ENCODE measurements at regions not wholly inside any gene's neighbourhood (a gene's known extent, or its start where the extent isn't known, plus 50 kb on each side); places are given as distances from the start of the nearest gene placed in this dataset.

DNA sequence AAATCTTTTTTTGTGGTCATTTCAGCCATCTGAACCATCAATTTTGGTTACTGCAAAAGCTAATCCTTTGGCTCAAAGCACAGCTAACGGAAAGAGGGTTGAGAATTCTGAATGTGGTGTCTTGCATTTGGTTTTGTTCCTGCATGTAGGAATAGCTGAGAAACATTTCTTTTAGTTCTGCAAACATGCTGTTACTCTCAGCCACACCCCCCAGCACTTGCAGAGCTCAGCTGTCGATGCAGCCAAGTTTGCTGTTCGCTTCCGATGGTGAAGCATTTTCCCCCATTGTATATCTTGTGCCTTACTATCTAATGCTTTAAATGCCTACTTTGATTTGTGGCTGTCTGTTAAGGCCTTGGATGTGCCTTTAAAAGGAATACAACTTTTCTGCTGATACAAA lies 294.9 kb upstream of the FANCL start:
- TF ChIP-seq, protein P1, sequence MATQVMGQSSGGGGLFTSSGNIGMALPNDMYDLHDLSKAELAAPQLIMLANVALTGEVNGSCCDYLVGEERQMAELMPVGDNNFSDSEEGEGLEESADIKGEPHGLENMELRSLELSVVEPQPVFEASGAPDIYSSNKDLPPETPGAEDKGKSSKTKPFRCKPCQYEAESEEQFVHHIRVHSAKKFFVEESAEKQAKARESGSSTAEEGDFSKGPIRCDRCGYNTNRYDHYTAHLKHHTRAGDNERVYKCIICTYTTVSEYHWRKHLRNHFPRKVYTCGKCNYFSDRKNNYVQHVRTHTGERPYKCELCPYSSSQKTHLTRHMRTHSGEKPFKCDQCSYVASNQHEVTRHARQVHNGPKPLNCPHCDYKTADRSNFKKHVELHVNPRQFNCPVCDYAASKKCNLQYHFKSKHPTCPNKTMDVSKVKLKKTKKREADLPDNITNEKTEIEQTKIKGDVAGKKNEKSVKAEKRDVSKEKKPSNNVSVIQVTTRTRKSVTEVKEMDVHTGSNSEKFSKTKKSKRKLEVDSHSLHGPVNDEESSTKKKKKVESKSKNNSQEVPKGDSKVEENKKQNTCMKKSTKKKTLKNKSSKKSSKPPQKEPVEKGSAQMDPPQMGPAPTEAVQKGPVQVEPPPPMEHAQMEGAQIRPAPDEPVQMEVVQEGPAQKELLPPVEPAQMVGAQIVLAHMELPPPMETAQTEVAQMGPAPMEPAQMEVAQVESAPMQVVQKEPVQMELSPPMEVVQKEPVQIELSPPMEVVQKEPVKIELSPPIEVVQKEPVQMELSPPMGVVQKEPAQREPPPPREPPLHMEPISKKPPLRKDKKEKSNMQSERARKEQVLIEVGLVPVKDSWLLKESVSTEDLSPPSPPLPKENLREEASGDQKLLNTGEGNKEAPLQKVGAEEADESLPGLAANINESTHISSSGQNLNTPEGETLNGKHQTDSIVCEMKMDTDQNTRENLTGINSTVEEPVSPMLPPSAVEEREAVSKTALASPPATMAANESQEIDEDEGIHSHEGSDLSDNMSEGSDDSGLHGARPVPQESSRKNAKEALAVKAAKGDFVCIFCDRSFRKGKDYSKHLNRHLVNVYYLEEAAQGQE (IDR thresholded peaks at IDR 0.05), result no peak
- TF ChIP-seq HDAC2 (IDR thresholded peaks at IDR 0.05), result no peak
- TF ChIP-seq POLR2A (IDR thresholded peaks at IDR 0.05; ENCODE audit: low read length), result no peak
- TF ChIP-seq, protein P2, sequence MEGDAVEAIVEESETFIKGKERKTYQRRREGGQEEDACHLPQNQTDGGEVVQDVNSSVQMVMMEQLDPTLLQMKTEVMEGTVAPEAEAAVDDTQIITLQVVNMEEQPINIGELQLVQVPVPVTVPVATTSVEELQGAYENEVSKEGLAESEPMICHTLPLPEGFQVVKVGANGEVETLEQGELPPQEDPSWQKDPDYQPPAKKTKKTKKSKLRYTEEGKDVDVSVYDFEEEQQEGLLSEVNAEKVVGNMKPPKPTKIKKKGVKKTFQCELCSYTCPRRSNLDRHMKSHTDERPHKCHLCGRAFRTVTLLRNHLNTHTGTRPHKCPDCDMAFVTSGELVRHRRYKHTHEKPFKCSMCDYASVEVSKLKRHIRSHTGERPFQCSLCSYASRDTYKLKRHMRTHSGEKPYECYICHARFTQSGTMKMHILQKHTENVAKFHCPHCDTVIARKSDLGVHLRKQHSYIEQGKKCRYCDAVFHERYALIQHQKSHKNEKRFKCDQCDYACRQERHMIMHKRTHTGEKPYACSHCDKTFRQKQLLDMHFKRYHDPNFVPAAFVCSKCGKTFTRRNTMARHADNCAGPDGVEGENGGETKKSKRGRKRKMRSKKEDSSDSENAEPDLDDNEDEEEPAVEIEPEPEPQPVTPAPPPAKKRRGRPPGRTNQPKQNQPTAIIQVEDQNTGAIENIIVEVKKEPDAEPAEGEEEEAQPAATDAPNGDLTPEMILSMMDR (IDR thresholded peaks at IDR 0.05), result no peak
- TF ChIP-seq ESRRA (IDR thresholded peaks at IDR 0.05; ENCODE audit: borderline replicate concordance, low read length), result no peak
- TF ChIP-seq, protein P3, sequence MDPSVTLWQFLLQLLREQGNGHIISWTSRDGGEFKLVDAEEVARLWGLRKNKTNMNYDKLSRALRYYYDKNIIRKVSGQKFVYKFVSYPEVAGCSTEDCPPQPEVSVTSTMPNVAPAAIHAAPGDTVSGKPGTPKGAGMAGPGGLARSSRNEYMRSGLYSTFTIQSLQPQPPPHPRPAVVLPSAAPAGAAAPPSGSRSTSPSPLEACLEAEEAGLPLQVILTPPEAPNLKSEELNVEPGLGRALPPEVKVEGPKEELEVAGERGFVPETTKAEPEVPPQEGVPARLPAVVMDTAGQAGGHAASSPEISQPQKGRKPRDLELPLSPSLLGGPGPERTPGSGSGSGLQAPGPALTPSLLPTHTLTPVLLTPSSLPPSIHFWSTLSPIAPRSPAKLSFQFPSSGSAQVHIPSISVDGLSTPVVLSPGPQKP (IDR thresholded peaks at IDR 0.05; ENCODE audit: low read depth, low read length), result no peak
- TF ChIP-seq RAD21 (conservative IDR thresholded peaks at IDR 0.05 in 1 of 2, IDR thresholded peaks at IDR 0.05 in 1 of 2), result no peak
- TF ChIP-seq, protein P4, sequence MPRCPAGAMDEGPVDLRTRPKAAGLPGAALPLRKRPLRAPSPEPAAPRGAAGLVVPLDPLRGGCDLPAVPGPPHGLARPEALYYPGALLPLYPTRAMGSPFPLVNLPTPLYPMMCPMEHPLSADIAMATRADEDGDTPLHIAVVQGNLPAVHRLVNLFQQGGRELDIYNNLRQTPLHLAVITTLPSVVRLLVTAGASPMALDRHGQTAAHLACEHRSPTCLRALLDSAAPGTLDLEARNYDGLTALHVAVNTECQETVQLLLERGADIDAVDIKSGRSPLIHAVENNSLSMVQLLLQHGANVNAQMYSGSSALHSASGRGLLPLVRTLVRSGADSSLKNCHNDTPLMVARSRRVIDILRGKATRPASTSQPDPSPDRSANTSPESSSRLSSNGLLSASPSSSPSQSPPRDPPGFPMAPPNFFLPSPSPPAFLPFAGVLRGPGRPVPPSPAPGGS (IDR thresholded peaks at IDR 0.05), result no peak
- TF ChIP-seq HOXA7 (CRISPR knock-in tag; IDR thresholded peaks at IDR 0.05), result no peak
- no peak for TF ChIP-seq MAZ (IDR thresholded peaks at IDR 0.05; ENCODE audit: borderline replicate concordance, low read depth, low read length)
- TF ChIP-seq SMC3 (IDR thresholded peaks at IDR 0.05), result no peak
- no peak for TF ChIP-seq RARB (CRISPR knock-in tag; IDR thresholded peaks at IDR 0.05)

Data from A549 (cell line).